NB4 (cell line): ENCODE measurements at regions not wholly inside any gene's neighbourhood (a gene's known extent, or its start where the extent isn't known, plus 50 kb on each side); places are given as distances from the start of the nearest gene placed in this dataset.

Experiments
- MAX ChIP-seq: IDR thresholded peaks from 2 replicates; pipeline ENCODE4 v1.6.1; 2011; ENCODE audit warnings: low read depth, low read length
- POLR2A ChIP-seq: IDR thresholded peaks from 2 replicates; pipeline ENCODE4 v1.6.1; 2011; ENCODE audit warnings: mild to moderate bottlenecking; ENCODE audit not compliant: insufficient read length; ENCODE audit errors: extremely low read depth
- TF ChIP-seq, protein P1 (sequence below): IDR thresholded peaks from one replicate; pipeline ENCODE4 v1.5.1; 2012; ENCODE audit warnings: low read depth, low read length

GRCh38 chr19:31670931-31671330 is 321.7 kb upstream of the TSHZ3 start:
- TF ChIP-seq, protein P1, sequence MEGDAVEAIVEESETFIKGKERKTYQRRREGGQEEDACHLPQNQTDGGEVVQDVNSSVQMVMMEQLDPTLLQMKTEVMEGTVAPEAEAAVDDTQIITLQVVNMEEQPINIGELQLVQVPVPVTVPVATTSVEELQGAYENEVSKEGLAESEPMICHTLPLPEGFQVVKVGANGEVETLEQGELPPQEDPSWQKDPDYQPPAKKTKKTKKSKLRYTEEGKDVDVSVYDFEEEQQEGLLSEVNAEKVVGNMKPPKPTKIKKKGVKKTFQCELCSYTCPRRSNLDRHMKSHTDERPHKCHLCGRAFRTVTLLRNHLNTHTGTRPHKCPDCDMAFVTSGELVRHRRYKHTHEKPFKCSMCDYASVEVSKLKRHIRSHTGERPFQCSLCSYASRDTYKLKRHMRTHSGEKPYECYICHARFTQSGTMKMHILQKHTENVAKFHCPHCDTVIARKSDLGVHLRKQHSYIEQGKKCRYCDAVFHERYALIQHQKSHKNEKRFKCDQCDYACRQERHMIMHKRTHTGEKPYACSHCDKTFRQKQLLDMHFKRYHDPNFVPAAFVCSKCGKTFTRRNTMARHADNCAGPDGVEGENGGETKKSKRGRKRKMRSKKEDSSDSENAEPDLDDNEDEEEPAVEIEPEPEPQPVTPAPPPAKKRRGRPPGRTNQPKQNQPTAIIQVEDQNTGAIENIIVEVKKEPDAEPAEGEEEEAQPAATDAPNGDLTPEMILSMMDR, result no peak
- no peak for TF ChIP-seq POLR2A
- TF ChIP-seq MAX, result no peak
